Naive thymus-derived CD8-positive, alpha-beta T cell (primary cell): ENCODE measurements at regions not wholly inside any gene's neighbourhood (a gene's known extent, or its start where the extent isn't known, plus 50 kb on each side); places are given as distances from the start of the nearest gene placed in this dataset.
A peak's percentile ranks its signal among the peaks of the same experiment; 100 is the strongest.

Experiments
- ATAC-seq, 2 donors: fragments of 150-1000 bp; cut with Tn5 transposase in 1 of 2; sonication (Bioruptor Pico), chemical (Tn5 transposase) in 1 of 2; 1 replicate in 1 of 2; 2 replicates in 1 of 2; pipeline ENCODE4 v1.10.0; 2021; ENCODE audit warnings: mild to moderate bottlenecking in 2 of 2, moderate library complexity in 2 of 2
- POLR2A ChIA-PET: fragments of 350-600 bp; sonication (Branson Sonifier 250); formaldehyde crosslinking; loops from one replicate; lab custom pipeline; 2021; ENCODE audit warnings: antibody characterized with exemption; lab: Charles Lee
- DNase-seq, 10 donors: peaks; one replicate each; pipeline versions ENCODE4 v3.0.0 to v3.0.0-alpha.2; 2020 to 2022
- H3K27ac Mint-ChIP-seq, 10 donors: one replicate each; pipeline ENCODE4 v1.8.0; 2020 to 2022; ENCODE audit warnings: mild to moderate bottlenecking in 10 of 10, mixed read lengths in 10 of 10, moderate library complexity in 4 of 10, inconsistent platforms in 1 of 10
- H3K27me3 Mint-ChIP-seq, 5 donors: one replicate each; pipeline ENCODE4 v1.8.0; 2021 to 2022; ENCODE audit warnings: mixed read lengths in 5 of 5
- H3K36me3 Mint-ChIP-seq, 3 donors: one replicate each; pipeline ENCODE4 v1.8.0; 2020 to 2022; ENCODE audit warnings: mixed read lengths in 3 of 3, mild to moderate bottlenecking in 2 of 3, inconsistent platforms in 1 of 3
- H3K4me1 Mint-ChIP-seq, 4 donors: one replicate each; pipeline ENCODE4 v1.8.0; 2021 to 2022; ENCODE audit warnings: mixed read lengths in 4 of 4
- H3K4me3 Mint-ChIP-seq, 10 donors: one replicate each; pipeline ENCODE4 v1.8.0; 2020 to 2022; ENCODE audit warnings: mild to moderate bottlenecking in 10 of 10, mixed read lengths in 10 of 10, moderate library complexity in 6 of 10, inconsistent platforms in 1 of 10
- H3K9me3 Mint-ChIP-seq, 9 donors: one replicate each; pipeline ENCODE4 v1.8.0; 2020 to 2022; ENCODE audit warnings: mixed read lengths in 9 of 9, mild to moderate bottlenecking in 3 of 9, inconsistent platforms in 1 of 9, moderate library complexity in 1 of 9

DNA sequence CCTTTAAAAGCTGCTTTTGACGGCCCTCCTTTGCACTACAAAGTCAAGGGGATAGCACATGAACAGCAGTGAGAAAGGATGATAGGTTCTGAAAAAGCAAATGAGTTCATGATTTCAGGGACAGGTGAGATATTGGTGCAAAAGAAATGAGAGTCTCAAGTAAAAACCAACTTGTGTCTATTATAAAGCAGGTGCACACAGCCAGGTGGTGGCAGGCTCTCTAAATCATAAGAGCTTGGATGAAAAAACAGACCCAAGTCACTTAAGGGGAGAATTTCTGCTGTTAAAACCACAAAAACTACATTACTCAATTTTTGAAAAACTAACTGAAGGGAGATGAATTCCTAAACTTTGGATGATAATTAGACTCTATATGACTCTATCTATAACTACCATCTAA, 201.5 kb downstream of the SP3 start:
- no peaks in the 10 kb centered on the region for H3K4me1 Mint-ChIP-seq
- DNase-seq (no peak), ATAC-seq (no peak)
- H3K27ac Mint-ChIP-seq, result no peak overlapping the region
- H3K27me3 Mint-ChIP-seq, result peaks cover 0 to 7% (median 5%) of the 10 kb centered on the region in 5 donors
- POLR2A ChIA-PET, result no interaction called here
- no peaks in the 10 kb centered on the region for H3K9me3 Mint-ChIP-seq
- H3K36me3 Mint-ChIP-seq, result no peaks in the 10 kb centered on the region
- H3K4me3 Mint-ChIP-seq, result no peak overlapping the region

GRCh38 chr2:173764094-173764493, 201.1 kb downstream of the SP3 start:
- DNase-seq, result no peak
- H3K27me3 Mint-ChIP-seq, result peaks cover 0 to 7% (median 5%) of the 10 kb centered on the region in 5 donors
- no peak overlapping the region for H3K4me3 Mint-ChIP-seq
- H3K27ac Mint-ChIP-seq, result no peak overlapping the region
- no peaks in the 10 kb centered on the region for H3K4me1 Mint-ChIP-seq
- no peaks in the 10 kb centered on the region for H3K36me3 Mint-ChIP-seq
- POLR2A ChIA-PET, result no interaction called here
- H3K9me3 Mint-ChIP-seq, result no peaks in the 10 kb centered on the region
- no peak for ATAC-seq

DNA sequence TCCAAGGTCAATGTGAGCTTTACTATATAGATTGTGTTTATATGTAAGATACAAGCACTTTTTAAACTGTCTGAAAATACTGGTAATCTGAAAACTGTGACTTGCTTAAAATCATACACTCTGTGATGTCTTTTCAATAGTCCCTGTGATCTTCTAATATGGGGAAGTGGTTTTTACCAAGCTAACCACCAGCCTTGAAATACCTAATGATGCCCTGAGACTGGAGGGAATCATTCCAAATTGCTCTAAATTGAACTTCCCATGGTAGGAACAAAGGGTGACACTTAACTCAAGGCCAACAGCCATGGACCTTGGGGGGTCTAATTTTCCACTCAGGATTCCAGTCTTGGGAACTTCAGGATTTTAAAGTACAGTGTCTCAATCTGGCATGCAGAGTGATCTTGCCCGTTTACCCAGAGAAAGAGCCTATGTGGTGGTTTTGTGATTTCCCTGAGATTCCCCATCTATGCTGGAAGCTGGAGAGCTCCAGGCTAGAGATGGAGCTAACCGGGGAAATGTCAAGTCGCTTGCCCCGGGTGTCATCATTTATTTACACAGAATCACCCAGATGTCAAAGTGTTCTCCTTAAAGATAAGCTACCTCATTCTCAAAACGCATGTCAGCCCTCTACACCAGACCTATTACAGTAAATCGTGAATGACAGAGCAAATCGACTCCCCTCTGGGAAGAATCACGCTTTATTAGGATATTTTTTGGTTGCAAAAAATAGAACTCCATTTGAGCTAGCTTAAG, 198.5 kb downstream of the SP3 start:
- DNase-seq (no peak), ATAC-seq (no peak)
- peaks cover 0 to 7% (median 3%) of the 10 kb centered on the region in 5 donors for H3K27me3 Mint-ChIP-seq
- no peak overlapping the region for H3K27ac Mint-ChIP-seq
- H3K4me3 Mint-ChIP-seq, result no peak overlapping the region
- no peaks in the 10 kb centered on the region for H3K9me3 Mint-ChIP-seq
- no peaks in the 10 kb centered on the region for H3K4me1 Mint-ChIP-seq
- POLR2A ChIA-PET, result no interaction called here
- no peaks in the 10 kb centered on the region for H3K36me3 Mint-ChIP-seq

DNA sequence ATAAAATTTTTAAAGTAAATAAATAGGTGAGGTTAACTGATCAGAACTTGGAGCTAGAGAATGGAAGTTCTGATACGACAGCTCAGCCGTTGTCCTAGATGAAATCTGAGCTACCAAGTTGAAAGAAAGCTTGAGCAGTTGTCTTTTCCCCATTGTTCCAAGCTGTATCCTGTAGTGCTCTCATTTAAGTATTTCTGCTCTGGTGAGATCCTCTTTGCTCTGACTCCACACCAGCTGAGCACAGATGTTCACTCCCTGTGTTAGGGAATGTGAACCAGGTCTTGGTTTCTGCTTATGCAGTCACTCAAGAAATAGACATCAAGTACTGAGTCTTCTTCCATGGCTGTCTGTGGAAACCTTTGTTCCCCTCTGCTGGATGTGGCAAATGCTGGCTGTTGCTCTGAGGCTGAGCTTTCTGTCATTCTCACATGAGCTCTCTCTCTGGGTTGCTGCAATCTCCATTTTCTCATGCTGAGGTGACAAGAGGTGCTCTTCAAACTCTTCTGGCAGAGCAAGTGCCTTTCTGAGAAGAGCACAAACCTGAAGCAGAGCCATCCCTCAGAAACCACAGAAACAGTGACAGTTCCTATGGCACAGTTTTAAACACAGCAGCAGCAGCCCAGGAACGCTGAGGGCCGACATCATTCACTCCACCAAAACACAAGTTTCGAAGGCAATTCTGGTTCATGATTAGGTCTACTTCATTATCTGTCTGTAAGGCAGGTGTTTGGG, 194.1 kb downstream of the SP3 start:
- ATAC-seq (no peak), DNase-seq (no peak)
- POLR2A ChIA-PET, result no interaction called here
- Mint-ChIP-seq H3K36me3 (no peaks in the 10 kb centered on the region), H3K4me3 (no peak overlapping the region), H3K27ac (no peak overlapping the region), H3K4me1 (no peaks in the 10 kb centered on the region), H3K9me3 (no peaks in the 10 kb centered on the region), H3K27me3 (peaks cover 0 to 5% (median 3%) of the 10 kb centered on the region in 5 donors)

GRCh38 chr2:173772205-173772604, 193.0 kb downstream of the SP3 start:
- no peaks in the 10 kb centered on the region for H3K4me1 Mint-ChIP-seq
- POLR2A ChIA-PET, result no interaction called here
- H3K9me3 Mint-ChIP-seq, result peaks cover 0 to 2% (median 0%) of the 10 kb centered on the region in 9 donors
- no peak overlapping the region for H3K27ac Mint-ChIP-seq
- ATAC-seq, result no peak
- no peaks in the 10 kb centered on the region for H3K36me3 Mint-ChIP-seq
- no peak overlapping the region for H3K4me3 Mint-ChIP-seq
- no peak for DNase-seq
- H3K27me3 Mint-ChIP-seq, result peaks cover 0 to 5% (median 3%) of the 10 kb centered on the region in 5 donors

DNA sequence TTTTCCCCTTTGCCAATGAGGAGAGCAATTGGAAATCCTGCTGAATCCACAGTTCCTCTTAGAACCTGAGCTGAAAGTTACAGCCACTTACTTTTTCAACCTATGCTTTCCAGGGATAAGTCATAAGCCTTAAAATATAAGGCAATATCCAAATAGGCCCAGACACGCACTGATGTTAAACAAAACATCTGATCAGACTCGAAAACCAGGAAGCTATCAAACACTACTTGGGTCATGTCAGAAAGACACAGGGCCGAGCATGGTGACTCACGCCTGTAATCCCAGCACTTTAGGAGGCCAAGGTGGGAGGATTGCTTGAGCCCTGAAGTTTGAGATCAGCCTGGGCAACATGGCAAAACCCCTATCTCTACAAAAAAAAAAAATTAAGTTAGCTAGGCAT, 192.1 kb downstream of the SP3 start:
- Mint-ChIP-seq H3K4me3 (no peak overlapping the region), H3K4me1 (no peaks in the 10 kb centered on the region), H3K27me3 (peaks cover 0 to 4% (median 2%) of the 10 kb centered on the region in 5 donors), H3K36me3 (no peaks in the 10 kb centered on the region), H3K9me3 (peaks cover 0 to 2% (median 0%) of the 10 kb centered on the region in 9 donors), H3K27ac (no peak overlapping the region)
- no peak for ATAC-seq
- no peak for DNase-seq
- POLR2A ChIA-PET, result no interaction called here

GRCh38 chr2:173775440-173775839, 189.7 kb downstream of the SP3 start:
- no peak for ATAC-seq
- POLR2A ChIA-PET, result no interaction called here
- no peak overlapping the region for H3K4me3 Mint-ChIP-seq
- peak overlapping the region in 1 of 10 donors; percentile 1 for H3K27ac Mint-ChIP-seq
- H3K9me3 Mint-ChIP-seq, result peaks cover 0 to 7% (median 0%) of the 10 kb centered on the region in 9 donors
- H3K27me3 Mint-ChIP-seq, result peaks cover 0 to 8% (median 3%) of the 10 kb centered on the region in 5 donors
- no peak for DNase-seq
- H3K36me3 Mint-ChIP-seq, result peaks cover 0 to under 1% (median 0%) of the 10 kb centered on the region in 3 donors
- H3K4me1 Mint-ChIP-seq, result no peaks in the 10 kb centered on the region

DNA sequence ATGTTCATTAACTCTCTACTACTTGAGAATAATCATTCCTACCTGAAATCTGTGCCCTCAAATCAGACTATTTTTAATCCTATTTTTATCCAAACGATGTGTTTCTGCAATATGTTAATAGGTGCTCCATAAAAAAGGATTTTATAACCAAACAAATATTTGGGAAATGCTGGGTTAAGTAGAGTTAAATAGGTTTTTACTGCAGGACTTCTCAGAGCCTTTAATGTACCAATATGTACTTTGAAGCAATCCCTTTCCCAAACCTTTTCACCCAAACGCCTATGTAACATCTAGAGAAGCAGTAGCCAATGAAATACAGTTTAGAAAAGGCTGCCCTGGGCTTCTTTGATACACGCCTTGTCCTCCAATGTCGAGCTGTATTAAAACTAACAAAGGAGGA, 182.5 kb downstream of the SP3 start:
- DNase-seq, result no peak
- no peak for ATAC-seq
- peaks cover 11 to 28% (median 26%) of the 10 kb centered on the region in 5 donors for H3K27me3 Mint-ChIP-seq
- H3K4me3 Mint-ChIP-seq, result no peak overlapping the region
- POLR2A ChIA-PET, result no interaction called here
- H3K27ac Mint-ChIP-seq, result no peak overlapping the region
- H3K9me3 Mint-ChIP-seq, result peaks cover 0 to 12% (median 0%) of the 10 kb centered on the region in 9 donors
- H3K4me1 Mint-ChIP-seq, result no peaks in the 10 kb centered on the region
- H3K36me3 Mint-ChIP-seq, result peaks cover 0 to 5% (median 0%) of the 10 kb centered on the region in 3 donors

DNA sequence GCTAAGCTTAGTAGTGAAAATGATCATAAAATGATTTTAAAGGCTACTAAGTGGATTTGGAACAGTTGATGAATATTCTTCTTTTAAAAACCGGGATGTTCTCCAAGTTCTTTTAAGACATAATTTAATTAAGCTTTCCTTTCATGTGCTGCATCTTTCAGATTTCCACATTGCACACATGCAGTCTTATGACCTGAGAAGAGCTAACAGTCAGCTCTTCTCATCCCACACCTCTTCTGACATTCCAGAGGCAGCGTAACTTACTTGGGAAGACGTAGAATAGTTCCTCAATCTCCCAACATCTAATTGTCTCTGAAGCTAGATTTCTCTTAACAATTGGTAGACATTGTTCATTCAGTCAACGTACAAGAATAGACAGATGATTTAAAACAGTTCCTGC, 181.8 kb downstream of the SP3 start:
- H3K27me3 Mint-ChIP-seq, result peaks cover 11 to 28% (median 26%) of the 10 kb centered on the region in 5 donors
- peaks cover 0 to 12% (median 0%) of the 10 kb centered on the region in 9 donors for H3K9me3 Mint-ChIP-seq
- H3K36me3 Mint-ChIP-seq, result peaks cover 0 to 5% (median 0%) of the 10 kb centered on the region in 3 donors
- POLR2A ChIA-PET, result no interaction called here
- DNase-seq (no peak), ATAC-seq (no peak)
- H3K4me1 Mint-ChIP-seq, result no peaks in the 10 kb centered on the region
- no peak overlapping the region for H3K4me3 Mint-ChIP-seq
- H3K27ac Mint-ChIP-seq, result no peak overlapping the region

- Mint-ChIP-seq H3K4me1 (no peaks in the 10 kb centered on the region), H3K36me3 (peaks cover 0 to under 1% (median 0%) of the 10 kb centered on the region in 3 donors), H3K27ac (no peak overlapping the region), H3K9me3 (peaks cover 0 to under 1% (median 0%) of the 10 kb centered on the region in 9 donors), H3K27me3 (peaks cover 16 to 28% (median 24%) of the 10 kb centered on the region in 5 donors), H3K4me3 (no peak overlapping the region)
- DNase-seq (no peak), ATAC-seq (no peak)
- POLR2A ChIA-PET, result no interaction called here
Measured at GRCh38 chr2:173785813-173786212, 179.4 kb downstream of the SP3 start.

GRCh38 chr2:173791502-173791901, 173.7 kb downstream of the SP3 start:
- Mint-ChIP-seq H3K36me3 (no peaks in the 10 kb centered on the region), H3K4me1 (peaks cover 0 to 1% (median 0%) of the 10 kb centered on the region in 4 donors), H3K4me3 (no peak overlapping the region), H3K27me3 (peaks cover 2 to 21% (median 17%) of the 10 kb centered on the region in 5 donors), H3K9me3 (no peaks in the 10 kb centered on the region), H3K27ac (no peak overlapping the region)
- DNase-seq (no peak), ATAC-seq (no peak)
- POLR2A ChIA-PET, result no interaction called here

DNA sequence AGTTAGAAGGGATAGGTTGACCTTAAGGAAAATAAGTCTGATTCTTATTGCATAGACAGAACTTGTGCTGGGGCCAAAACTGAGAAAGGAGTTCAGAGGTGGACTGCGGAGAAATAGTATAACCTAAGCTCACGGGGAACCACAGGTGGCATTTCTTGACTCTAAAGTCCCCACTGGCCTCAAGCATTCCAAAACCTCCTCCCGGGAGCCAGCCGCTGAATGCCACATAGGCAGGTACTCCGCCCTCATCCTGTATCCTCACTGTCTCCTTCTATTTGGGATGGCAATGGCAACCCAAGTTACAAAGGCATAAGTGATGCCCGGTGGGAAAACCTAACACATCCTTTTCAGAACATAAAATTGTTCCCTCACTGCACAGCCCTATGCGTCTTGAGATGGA, 173.0 kb downstream of the SP3 start:
- DNase-seq, result no peak
- no peak for ATAC-seq

DNA sequence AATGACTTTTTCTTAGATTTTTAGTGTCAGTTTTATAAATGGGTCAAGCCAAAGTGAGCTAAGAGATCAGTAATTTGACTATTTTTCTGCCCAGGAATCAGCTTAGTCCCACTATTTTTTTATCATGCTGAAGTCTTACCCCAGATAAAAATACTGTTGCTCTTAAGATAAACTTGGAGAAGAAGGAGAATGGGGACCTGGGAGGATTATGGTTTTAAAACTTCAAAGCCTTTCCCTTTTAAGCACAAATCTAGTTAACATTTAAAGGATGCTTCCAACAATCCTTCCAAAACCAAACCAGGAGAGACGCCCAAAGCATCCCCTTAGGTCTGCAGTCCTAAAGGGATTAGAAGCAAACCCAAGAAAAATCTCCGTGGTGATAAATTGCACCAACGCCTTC, 172.4 kb downstream of the SP3 start:
- Mint-ChIP-seq H3K36me3 (no peaks in the 10 kb centered on the region), H3K4me1 (peaks cover 0 to 1% (median 0%) of the 10 kb centered on the region in 4 donors), H3K9me3 (no peaks in the 10 kb centered on the region), H3K4me3 (no peak overlapping the region), H3K27ac (no peak overlapping the region), H3K27me3 (peaks cover 2 to 21% (median 15%) of the 10 kb centered on the region in 5 donors)
- no peak for DNase-seq
- no peak for ATAC-seq
- POLR2A ChIA-PET, result no interaction called here

More for the DNA sequence above, 173.0 kb downstream of the SP3 start:
- no peak overlapping the region for H3K4me3 Mint-ChIP-seq
- H3K4me1 Mint-ChIP-seq, result peaks cover 0 to 1% (median 0%) of the 10 kb centered on the region in 4 donors
- POLR2A ChIA-PET, result no interaction called here
- no peaks in the 10 kb centered on the region for H3K36me3 Mint-ChIP-seq
- no peak overlapping the region for H3K27ac Mint-ChIP-seq
- no peaks in the 10 kb centered on the region for H3K9me3 Mint-ChIP-seq
- H3K27me3 Mint-ChIP-seq, result peaks cover 2 to 21% (median 16%) of the 10 kb centered on the region in 5 donors
